Nephron (organoid): ENCODE measurements at regions not wholly inside any gene's neighbourhood (a gene's known extent, or its start where the extent isn't known, plus 50 kb on each side); places are given as distances from the start of the nearest gene placed in this dataset.

Experiments used
- H3K27ac Mint-ChIP-seq, 3 experiments: 2 replicates each; pipeline ENCODE4 v1.8.0; 2020; ENCODE audit warnings: mixed read lengths in 3 of 3, mild to moderate bottlenecking in 2 of 3, moderate library complexity in 1 of 3
- H3K27me3 Mint-ChIP-seq: 2 replicates; pipeline ENCODE4 v1.8.0; 2021; ENCODE audit warnings: low read depth, mild to moderate bottlenecking, moderate library complexity, mixed read lengths
- H3K36me3 Mint-ChIP-seq: 2 replicates; pipeline ENCODE4 v1.8.0; 2020; ENCODE audit warnings: low read depth, mixed read lengths
- H3K4me1 Mint-ChIP-seq: 2 replicates; pipeline ENCODE4 v1.8.0; 2020; ENCODE audit warnings: mixed read lengths
- H3K4me3 Mint-ChIP-seq, 3 experiments: 2 replicates each; pipeline ENCODE4 v1.8.0; 2020; ENCODE audit warnings: mild to moderate bottlenecking in 3 of 3, mixed read lengths in 3 of 3, moderate library complexity in 2 of 3
- H3K9me3 Mint-ChIP-seq: 2 replicates; pipeline ENCODE4 v1.8.0; 2020; ENCODE audit warnings: mixed read lengths
- TF ChIP-seq, protein P1 (sequence below), 3 experiments: fragments of 200-600 bp; sonication (generic); IDR thresholded peaks; one replicate each; pipeline ENCODE4 v1.5.0; 2021; ENCODE audit warnings: antibody characterized with exemption in 3 of 3; ENCODE audit not compliant: unreplicated experiment in 3 of 3

DNA sequence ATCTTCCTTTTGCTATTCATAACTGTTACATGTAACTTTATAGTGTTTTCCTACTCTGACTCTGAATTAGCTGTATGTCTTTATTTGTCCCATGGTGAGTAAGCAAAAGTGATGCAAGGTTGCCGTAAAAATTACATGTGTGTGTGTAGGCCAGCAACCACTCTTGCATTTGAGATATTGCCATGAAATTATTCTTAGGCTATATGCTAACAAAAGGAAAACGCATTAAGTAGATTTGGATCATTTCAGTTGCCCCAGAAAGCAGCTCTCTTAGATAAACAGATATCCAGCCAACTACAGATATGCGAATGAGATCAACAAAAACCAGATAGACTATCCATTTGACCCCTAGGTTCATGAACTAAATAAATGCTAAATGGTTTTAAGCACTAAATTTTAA is 73.6 kb downstream of the CYLC2 start:
- TF ChIP-seq, protein P1, sequence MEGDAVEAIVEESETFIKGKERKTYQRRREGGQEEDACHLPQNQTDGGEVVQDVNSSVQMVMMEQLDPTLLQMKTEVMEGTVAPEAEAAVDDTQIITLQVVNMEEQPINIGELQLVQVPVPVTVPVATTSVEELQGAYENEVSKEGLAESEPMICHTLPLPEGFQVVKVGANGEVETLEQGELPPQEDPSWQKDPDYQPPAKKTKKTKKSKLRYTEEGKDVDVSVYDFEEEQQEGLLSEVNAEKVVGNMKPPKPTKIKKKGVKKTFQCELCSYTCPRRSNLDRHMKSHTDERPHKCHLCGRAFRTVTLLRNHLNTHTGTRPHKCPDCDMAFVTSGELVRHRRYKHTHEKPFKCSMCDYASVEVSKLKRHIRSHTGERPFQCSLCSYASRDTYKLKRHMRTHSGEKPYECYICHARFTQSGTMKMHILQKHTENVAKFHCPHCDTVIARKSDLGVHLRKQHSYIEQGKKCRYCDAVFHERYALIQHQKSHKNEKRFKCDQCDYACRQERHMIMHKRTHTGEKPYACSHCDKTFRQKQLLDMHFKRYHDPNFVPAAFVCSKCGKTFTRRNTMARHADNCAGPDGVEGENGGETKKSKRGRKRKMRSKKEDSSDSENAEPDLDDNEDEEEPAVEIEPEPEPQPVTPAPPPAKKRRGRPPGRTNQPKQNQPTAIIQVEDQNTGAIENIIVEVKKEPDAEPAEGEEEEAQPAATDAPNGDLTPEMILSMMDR (IDR thresholded peaks at IDR 0.05; ENCODE audit: unreplicated experiment in 3 of 3), result no peak

DNA sequence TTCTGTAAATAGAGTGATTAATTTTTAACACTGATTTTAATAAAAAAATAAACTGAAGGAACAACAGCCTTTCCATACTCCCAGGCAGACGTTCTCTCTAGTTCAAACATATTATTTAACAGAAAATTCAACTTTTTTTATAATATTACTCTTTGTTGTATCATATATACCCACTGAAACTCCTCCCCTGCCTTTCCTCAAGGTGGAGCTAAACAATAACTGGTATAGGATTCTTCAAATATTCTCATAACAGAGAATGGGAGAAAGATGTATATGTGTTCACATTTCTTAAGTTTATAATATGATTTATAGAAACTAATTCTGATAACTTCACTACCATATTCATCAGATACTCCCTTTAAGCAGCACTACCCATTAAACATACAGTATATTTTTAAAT is 83.4 kb downstream of the CYLC2 start:
- H3K27ac Mint-ChIP-seq, result no peak overlapping the region
- H3K36me3 Mint-ChIP-seq, result no peaks in the 10 kb centered on the region
- TF ChIP-seq, protein P1 (IDR thresholded peaks at IDR 0.05; ENCODE audit: unreplicated experiment in 3 of 3), result peak in 1 of 3 experiments; percentile 8
- H3K9me3 Mint-ChIP-seq, result peaks cover 3% of the 10 kb centered on the region
- H3K4me3 Mint-ChIP-seq, result no peak overlapping the region
- H3K27me3 Mint-ChIP-seq, result no peaks in the 10 kb centered on the region
- H3K4me1 Mint-ChIP-seq, result no peaks in the 10 kb centered on the region

More for the DNA sequence above, 73.6 kb downstream of the CYLC2 start:
- no peak overlapping the region for H3K4me3 Mint-ChIP-seq
- no peaks in the 10 kb centered on the region for H3K27me3 Mint-ChIP-seq
- no peaks in the 10 kb centered on the region for H3K4me1 Mint-ChIP-seq
- peak overlapping the region in 2 of 3 experiments; percentile 16 to 18 for H3K27ac Mint-ChIP-seq
- no peaks in the 10 kb centered on the region for H3K9me3 Mint-ChIP-seq
- no peaks in the 10 kb centered on the region for H3K36me3 Mint-ChIP-seq

DNA sequence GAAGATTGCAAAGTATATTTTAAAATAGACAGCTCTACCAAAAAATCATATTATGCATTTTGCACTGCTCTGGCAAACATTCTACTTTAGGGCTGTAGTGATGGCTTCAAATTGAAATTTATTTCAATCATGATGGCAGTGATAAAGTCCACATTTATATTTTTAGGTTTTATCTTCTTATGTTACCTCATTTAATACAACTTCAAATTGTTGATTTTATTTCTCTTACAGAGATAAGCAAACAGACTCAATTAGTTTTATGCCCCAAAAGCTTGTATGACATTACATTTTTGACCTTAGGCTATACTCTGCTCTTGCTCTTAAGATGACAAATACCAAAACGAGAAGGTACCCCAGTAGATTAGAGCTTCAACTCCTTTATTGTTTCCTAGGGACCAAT is 87.4 kb downstream of the CYLC2 start:
- Mint-ChIP-seq H3K36me3 (no peaks in the 10 kb centered on the region), H3K4me3 (no peak overlapping the region), H3K27me3 (no peaks in the 10 kb centered on the region)

DNA sequence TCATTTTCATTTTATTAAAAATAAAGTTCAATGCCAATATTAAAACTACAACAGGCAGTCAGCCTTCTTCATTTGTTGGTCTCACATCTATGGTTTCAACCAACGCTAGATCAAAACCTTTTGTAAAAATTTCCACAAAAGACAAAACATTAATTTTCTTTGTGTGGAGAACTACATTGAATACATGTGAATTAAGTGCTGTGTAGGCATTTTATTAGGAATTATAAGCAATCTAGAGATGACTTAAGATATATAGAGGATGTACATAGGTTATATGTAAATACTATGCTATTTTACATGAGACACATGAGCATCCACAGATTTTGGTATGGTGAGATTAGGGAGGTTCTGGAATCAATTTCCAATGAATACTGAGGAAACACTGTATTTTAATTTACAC is 94.2 kb downstream of the CYLC2 start:
- TF ChIP-seq, protein P1 (IDR thresholded peaks at IDR 0.05; ENCODE audit: unreplicated experiment in 3 of 3), result no peak
- H3K27me3 Mint-ChIP-seq, result no peaks in the 10 kb centered on the region
- no peaks in the 10 kb centered on the region for H3K9me3 Mint-ChIP-seq
- no peaks in the 10 kb centered on the region for H3K4me1 Mint-ChIP-seq
- H3K4me3 Mint-ChIP-seq, result no peak overlapping the region
- H3K27ac Mint-ChIP-seq, result no peak overlapping the region
- H3K36me3 Mint-ChIP-seq, result no peaks in the 10 kb centered on the region

More for the DNA sequence above, 87.4 kb downstream of the CYLC2 start:
- H3K9me3 Mint-ChIP-seq, result no peaks in the 10 kb centered on the region
- no peak overlapping the region for H3K27ac Mint-ChIP-seq
- no peaks in the 10 kb centered on the region for H3K4me1 Mint-ChIP-seq
- TF ChIP-seq, protein P1 (IDR thresholded peaks at IDR 0.05; ENCODE audit: unreplicated experiment in 3 of 3), result no peak

DNA sequence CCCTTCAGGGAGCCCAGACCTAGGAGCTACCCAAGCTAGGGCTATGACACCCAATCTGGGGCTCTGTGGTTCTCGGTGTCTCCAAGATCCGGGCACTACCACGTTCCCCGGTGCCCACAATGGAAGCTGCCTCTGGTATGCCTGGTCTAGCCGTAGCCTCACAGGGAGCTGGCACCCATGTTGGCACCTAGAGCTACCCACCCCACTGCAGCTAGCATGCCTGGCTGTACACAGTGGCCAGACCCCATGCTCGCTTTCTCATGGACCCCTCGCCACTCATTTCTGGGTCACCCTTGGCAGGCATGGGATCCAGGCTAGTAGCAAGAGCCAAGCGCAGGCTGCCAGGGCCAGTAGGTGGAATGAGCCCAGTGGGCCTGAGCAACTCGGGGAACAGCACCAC is 109.0 kb downstream of the CYLC2 start:
- H3K4me3 Mint-ChIP-seq, result no peak overlapping the region

DNA sequence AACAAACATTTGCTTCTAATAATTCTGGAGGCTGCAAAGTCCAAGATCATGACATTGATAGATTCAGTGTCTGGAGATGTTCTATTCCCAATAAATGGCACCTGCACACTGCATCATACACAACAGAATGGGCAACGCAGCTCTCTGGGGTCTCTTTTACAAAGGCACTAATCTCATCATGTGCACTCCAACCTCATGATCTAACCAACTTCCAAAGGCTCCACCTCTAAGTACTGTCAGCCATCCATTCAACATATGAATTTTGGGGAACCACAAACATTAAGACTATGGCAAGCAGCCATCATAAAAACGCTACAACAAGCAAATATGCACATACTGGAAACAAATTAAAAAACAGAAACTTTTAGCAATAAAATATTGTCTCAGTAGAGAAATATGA is 121.1 kb downstream of the CYLC2 start:
- no peaks in the 10 kb centered on the region for H3K9me3 Mint-ChIP-seq
- no peaks in the 10 kb centered on the region for H3K36me3 Mint-ChIP-seq
- H3K27me3 Mint-ChIP-seq, result no peaks in the 10 kb centered on the region
- H3K27ac Mint-ChIP-seq, result no peak overlapping the region
- H3K4me1 Mint-ChIP-seq, result no peaks in the 10 kb centered on the region
- no peak overlapping the region for H3K4me3 Mint-ChIP-seq
- TF ChIP-seq, protein P1 (IDR thresholded peaks at IDR 0.05; ENCODE audit: unreplicated experiment in 3 of 3), result no peak

More for the DNA sequence above, 109.0 kb downstream of the CYLC2 start:
- no peaks in the 10 kb centered on the region for H3K36me3 Mint-ChIP-seq
- H3K27ac Mint-ChIP-seq, result no peak overlapping the region
- no peaks in the 10 kb centered on the region for H3K27me3 Mint-ChIP-seq
- TF ChIP-seq, protein P1 (IDR thresholded peaks at IDR 0.05; ENCODE audit: unreplicated experiment in 3 of 3), result no peak
- H3K9me3 Mint-ChIP-seq, result peaks cover 4% of the 10 kb centered on the region
- no peaks in the 10 kb centered on the region for H3K4me1 Mint-ChIP-seq
